OCI-LY1 (cell line): ENCODE measurements at regions not wholly inside any gene's neighbourhood (a gene's known extent, or its start where the extent isn't known, plus 50 kb on each side); places are given as distances from the start of the nearest gene placed in this dataset.

ENCODE experiments used
- H2AFZ ChIP-seq: fragments of 200-600 bp; sonication (generic), shearing (Covaris generic); 2 replicates; pipeline ENCODE4 v1.6.0; 2014; ENCODE audit warnings: antibody characterized with exemption, mild to moderate bottlenecking, low read length
- H3F3A ChIP-seq: fragments of 200-600 bp; sonication (generic), shearing (Covaris generic); 2 replicates; pipeline ENCODE4 v1.6.0; 2014; ENCODE audit warnings: mild to moderate bottlenecking, antibody characterized with exemption, low read length, moderate library complexity; ENCODE audit not compliant: insufficient read depth
- H3K27ac ChIP-seq: fragments of 200-600 bp; sonication (generic); 2 replicates; pipeline ENCODE4 v1.5.1; 2014; ENCODE audit warnings: low read length, mixed run types, mild to moderate bottlenecking, low read depth; ENCODE audit not compliant: poor library complexity, severe bottlenecking
- H3K27me3 ChIP-seq: fragments of 200-600 bp; sonication (generic); 2 replicates; pipeline ENCODE4 v1.6.0; 2014; ENCODE audit warnings: antibody characterized with exemption, mild to moderate bottlenecking, low read length, moderate library complexity; ENCODE audit not compliant: insufficient read depth
- H3K36me3 ChIP-seq: fragments of 200-600 bp; sonication (generic); 2 replicates; pipeline ENCODE4 v1.6.1; 2014; ENCODE audit warnings: mild to moderate bottlenecking, antibody characterized with exemption, low read length, moderate library complexity, mixed read lengths; ENCODE audit not compliant: insufficient read depth
- H3K4me1 ChIP-seq: fragments of 200-600 bp; sonication (generic); 2 replicates; pipeline ENCODE4 v1.5.1; 2014; ENCODE audit warnings: mild to moderate bottlenecking, low read length, moderate library complexity; ENCODE audit not compliant: insufficient read depth, severe bottlenecking
- H3K4me2 ChIP-seq: fragments of 200-600 bp; sonication (generic), shearing (Covaris generic); 2 replicates; pipeline ENCODE4 v1.6.1; 2014; ENCODE audit warnings: low read length
- H3K4me3 ChIP-seq: fragments of 200-600 bp; sonication (generic); 2 replicates; pipeline ENCODE4 v1.5.1; 2014; ENCODE audit warnings: low read length, low read depth, mild to moderate bottlenecking, mixed read lengths; ENCODE audit not compliant: poor library complexity, severe bottlenecking
- H3K79me2 ChIP-seq: fragments of 200-600 bp; shearing (Covaris generic); 2 replicates; pipeline ENCODE4 v1.6.1; 2016; ENCODE audit warnings: mixed run types, low read length, mixed read lengths; ENCODE audit not compliant: insufficient read depth
- H3K9ac ChIP-seq: fragments of 200-600 bp; sonication (generic), shearing (Covaris generic); 2 replicates; pipeline ENCODE4 v1.6.1; 2014; ENCODE audit warnings: mild to moderate bottlenecking, low read length, mixed read lengths
- H3K9me2 ChIP-seq: fragments of 200-600 bp; sonication (generic), shearing (Covaris generic); 2 replicates; pipeline ENCODE4 v1.6.1; 2014; ENCODE audit warnings: low read depth, mild to moderate bottlenecking, low read length, mixed read lengths
- H3K9me3 ChIP-seq: fragments of 200-600 bp; shearing (Covaris generic); 2 replicates; pipeline ENCODE4 v1.6.1; 2014; ENCODE audit warnings: low read length, mixed read lengths
- H4K20me1 ChIP-seq: fragments of 200-600 bp; sonication (generic), shearing (Covaris generic); 2 replicates; pipeline ENCODE4 v1.6.0; 2016; ENCODE audit warnings: mild to moderate bottlenecking, low read length; ENCODE audit not compliant: insufficient read depth
- EZH2 ChIP-seq: fragments of 200-600 bp; sonication (generic), shearing (Covaris generic); IDR thresholded peaks from 2 replicates; pipeline ENCODE4 v1.8.0; 2017; ENCODE audit warnings: borderline replicate concordance, mixed run types, mild to moderate bottlenecking, antibody characterized with exemption, low read length, moderate library complexity, mixed read lengths
- TF ChIP-seq, protein P1 (sequence below): fragments of 200-600 bp; sonication (generic), shearing (Covaris generic); IDR thresholded peaks from 2 replicates; pipeline ENCODE4 v1.5.1; 2017; ENCODE audit warnings: mild to moderate bottlenecking, antibody characterized with exemption, low read length, moderate library complexity, mixed read lengths

GRCh38 chr13:90438576-90438975 is 908.9 kb upstream of the MIR17HG start:
- Histone ChIP-seq H3K9me2 (no peaks in the 10 kb centered on the region), H3K79me2 (no peaks in the 10 kb centered on the region), H3K27me3 (no peaks in the 10 kb centered on the region), H3F3A (no peaks in the 10 kb centered on the region), H3K4me1 (no peaks in the 10 kb centered on the region), H2AFZ (no peak overlapping the region), H4K20me1 (no peaks in the 10 kb centered on the region), H3K4me3 (no peak overlapping the region), H3K27ac (no peak overlapping the region), H3K9ac (no peak overlapping the region), H3K9me3 (no peaks in the 10 kb centered on the region), H3K36me3 (no peaks in the 10 kb centered on the region), H3K4me2 (no peak overlapping the region)
- no peak for TF ChIP-seq EZH2
- TF ChIP-seq, protein P1, sequence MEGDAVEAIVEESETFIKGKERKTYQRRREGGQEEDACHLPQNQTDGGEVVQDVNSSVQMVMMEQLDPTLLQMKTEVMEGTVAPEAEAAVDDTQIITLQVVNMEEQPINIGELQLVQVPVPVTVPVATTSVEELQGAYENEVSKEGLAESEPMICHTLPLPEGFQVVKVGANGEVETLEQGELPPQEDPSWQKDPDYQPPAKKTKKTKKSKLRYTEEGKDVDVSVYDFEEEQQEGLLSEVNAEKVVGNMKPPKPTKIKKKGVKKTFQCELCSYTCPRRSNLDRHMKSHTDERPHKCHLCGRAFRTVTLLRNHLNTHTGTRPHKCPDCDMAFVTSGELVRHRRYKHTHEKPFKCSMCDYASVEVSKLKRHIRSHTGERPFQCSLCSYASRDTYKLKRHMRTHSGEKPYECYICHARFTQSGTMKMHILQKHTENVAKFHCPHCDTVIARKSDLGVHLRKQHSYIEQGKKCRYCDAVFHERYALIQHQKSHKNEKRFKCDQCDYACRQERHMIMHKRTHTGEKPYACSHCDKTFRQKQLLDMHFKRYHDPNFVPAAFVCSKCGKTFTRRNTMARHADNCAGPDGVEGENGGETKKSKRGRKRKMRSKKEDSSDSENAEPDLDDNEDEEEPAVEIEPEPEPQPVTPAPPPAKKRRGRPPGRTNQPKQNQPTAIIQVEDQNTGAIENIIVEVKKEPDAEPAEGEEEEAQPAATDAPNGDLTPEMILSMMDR: no peak

DNA sequence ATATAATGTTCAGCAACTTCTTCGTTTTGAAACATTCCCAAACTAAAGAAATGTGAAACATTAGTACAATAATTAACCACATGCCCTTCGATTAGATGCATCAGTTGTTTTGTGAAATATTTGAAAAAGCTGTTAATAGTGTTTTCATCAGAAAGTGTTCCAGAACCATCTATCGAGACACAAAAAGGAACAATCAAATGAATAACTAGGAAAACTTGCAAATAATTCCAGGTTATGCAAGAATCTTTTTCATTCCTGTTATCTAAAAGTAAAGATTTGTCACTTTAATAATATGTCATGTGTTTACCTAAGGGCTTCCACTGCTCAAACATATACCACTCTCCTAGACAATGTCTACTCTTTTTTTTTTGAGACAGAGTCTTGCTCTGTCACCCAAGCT is 904.2 kb upstream of the MIR17HG start:
- Histone ChIP-seq H3F3A (no peaks in the 10 kb centered on the region), H3K9ac (no peak overlapping the region), H3K9me3 (no peaks in the 10 kb centered on the region), H3K79me2 (no peaks in the 10 kb centered on the region), H3K4me2 (no peak overlapping the region), H3K9me2 (no peaks in the 10 kb centered on the region), H3K36me3 (no peaks in the 10 kb centered on the region), H2AFZ (no peak overlapping the region), H3K4me3 (no peak overlapping the region), H4K20me1 (no peaks in the 10 kb centered on the region), H3K27me3 (no peaks in the 10 kb centered on the region), H3K4me1 (no peaks in the 10 kb centered on the region), H3K27ac (no peak overlapping the region)
- TF ChIP-seq, protein P1: no peak
- TF ChIP-seq EZH2: no peak

DNA sequence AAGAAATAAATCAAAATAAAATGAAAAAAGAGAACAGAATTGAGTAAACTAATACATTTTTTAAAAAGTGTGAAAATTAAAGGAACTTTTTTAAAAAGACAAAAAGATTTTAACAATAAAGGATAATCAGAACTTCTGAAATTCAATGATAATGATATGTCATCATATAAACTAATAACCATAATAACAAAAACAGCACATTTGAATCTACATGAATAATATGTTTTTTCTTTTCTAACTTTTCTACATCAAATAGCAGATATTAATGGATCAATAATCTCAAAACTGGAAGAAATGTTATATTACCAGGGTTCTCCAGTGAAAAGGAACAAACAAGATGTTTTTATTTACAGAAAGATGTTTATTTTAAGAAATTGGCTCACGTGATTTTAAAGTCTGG is 903.3 kb upstream of the MIR17HG start:
- H3K9me3 ChIP-seq: no peaks in the 10 kb centered on the region
- H3F3A ChIP-seq: no peaks in the 10 kb centered on the region
- no peaks in the 10 kb centered on the region for H3K4me1 ChIP-seq
- no peak overlapping the region for H3K27ac ChIP-seq
- no peak overlapping the region for H2AFZ ChIP-seq
- H4K20me1 ChIP-seq: no peaks in the 10 kb centered on the region
- no peak overlapping the region for H3K4me3 ChIP-seq
- no peak overlapping the region for H3K9ac ChIP-seq
- TF ChIP-seq, protein P1: no peak
- TF ChIP-seq EZH2: no peak
- H3K79me2 ChIP-seq: no peaks in the 10 kb centered on the region
- no peak overlapping the region for H3K4me2 ChIP-seq
- no peaks in the 10 kb centered on the region for H3K27me3 ChIP-seq
- H3K36me3 ChIP-seq: no peaks in the 10 kb centered on the region
- H3K9me2 ChIP-seq: no peaks in the 10 kb centered on the region
